ENCODE measurements at regions not wholly inside any gene's neighbourhood (a gene's known extent, or its start where the extent isn't known, plus 50 kb on each side); places are given as distances from the start of the nearest gene placed in this dataset.

- DNase-seq, result no peak
These were observed 256.4 kb downstream of the SNAPC1 start for GRCh38 chr14:62018606-62019005.

- no peak for DNase-seq
These were observed 265.7 kb downstream of the SNAPC1 start for GRCh38 chr14:62027958-62028357.

- no peak for DNase-seq
These were observed 267.3 kb downstream of the SNAPC1 start for GRCh38 chr14:62029569-62029924.

GRCh38 chr14:62030387-62030786 lies 268.2 kb downstream of the SNAPC1 start:
- no peak for DNase-seq

- no peak for DNase-seq
These were observed 269.3 kb downstream of the SNAPC1 start for GRCh38 chr14:62031504-62031903.

- DNase-seq, result no peak
These were observed 291.0 kb downstream of the SNAPC1 start for GRCh38 chr14:62053188-62053587.

- DNase-seq, result no peak
These were observed 294.6 kb downstream of the SNAPC1 start for GRCh38 chr14:62056789-62057188.

GRCh38 chr14:62062645-62063044 lies 300.4 kb downstream of the SNAPC1 start:
- DNase-seq, result no peak

- DNase-seq, result peak; percentile 6
These were observed 302.6 kb downstream of the SNAPC1 start for GRCh38 chr14:62064751-62065323.

GRCh38 chr14:62066304-62066703 lies 304.1 kb downstream of the SNAPC1 start:
- DNase-seq, result no peak

GRCh38 chr14:62071039-62071438 lies 308.8 kb downstream of the SNAPC1 start:
- peak; percentile 39 for DNase-seq

- DNase-seq, result no peak
These were observed 314.1 kb downstream of the SNAPC1 start for GRCh38 chr14:62076368-62076767.

GRCh38 chr14:62076825-62077605 lies 314.8 kb downstream of the SNAPC1 start:
- DNase-seq, result peak; percentile 80

GRCh38 chr14:62077676-62078261 lies 315.5 kb downstream of the SNAPC1 start:
- no peak for DNase-seq

- no peak for DNase-seq
These were observed 316.8 kb downstream of the SNAPC1 start for GRCh38 chr14:62079038-62079437.

GRCh38 chr14:62081012-62081612 lies 318.9 kb downstream of the SNAPC1 start:
- DNase-seq, result no peak

GRCh38 chr14:62081951-62082350 lies 319.7 kb downstream of the SNAPC1 start:
- DNase-seq, result no peak

- no peak for DNase-seq
These were observed 320.6 kb downstream of the SNAPC1 start for GRCh38 chr14:62082779-62083178.

GRCh38 chr14:62084020-62084419 lies 321.8 kb downstream of the SNAPC1 start:
- no peak for DNase-seq

- no peak for DNase-seq
These were observed 325.0 kb downstream of the SNAPC1 start for GRCh38 chr14:62087191-62087590.

- DNase-seq, result no peak
These were observed 331.5 kb downstream of the SNAPC1 start for GRCh38 chr14:62093736-62094135.

- DNase-seq, result no peak
These were observed 334.9 kb downstream of the SNAPC1 start for GRCh38 chr14:62097072-62097471.

- DNase-seq, result no peak
These were observed 335.6 kb downstream of the SNAPC1 start for GRCh38 chr14:62097824-62098223.

- DNase-seq, result no peak
These were observed 336.1 kb downstream of the SNAPC1 start for GRCh38 chr14:62098357-62098756.
